ENCODE measurements at regions not wholly inside any gene's neighbourhood (a gene's known extent, or its start where the extent isn't known, plus 50 kb on each side); places are given as distances from the start of the nearest gene placed in this dataset.

DNA sequence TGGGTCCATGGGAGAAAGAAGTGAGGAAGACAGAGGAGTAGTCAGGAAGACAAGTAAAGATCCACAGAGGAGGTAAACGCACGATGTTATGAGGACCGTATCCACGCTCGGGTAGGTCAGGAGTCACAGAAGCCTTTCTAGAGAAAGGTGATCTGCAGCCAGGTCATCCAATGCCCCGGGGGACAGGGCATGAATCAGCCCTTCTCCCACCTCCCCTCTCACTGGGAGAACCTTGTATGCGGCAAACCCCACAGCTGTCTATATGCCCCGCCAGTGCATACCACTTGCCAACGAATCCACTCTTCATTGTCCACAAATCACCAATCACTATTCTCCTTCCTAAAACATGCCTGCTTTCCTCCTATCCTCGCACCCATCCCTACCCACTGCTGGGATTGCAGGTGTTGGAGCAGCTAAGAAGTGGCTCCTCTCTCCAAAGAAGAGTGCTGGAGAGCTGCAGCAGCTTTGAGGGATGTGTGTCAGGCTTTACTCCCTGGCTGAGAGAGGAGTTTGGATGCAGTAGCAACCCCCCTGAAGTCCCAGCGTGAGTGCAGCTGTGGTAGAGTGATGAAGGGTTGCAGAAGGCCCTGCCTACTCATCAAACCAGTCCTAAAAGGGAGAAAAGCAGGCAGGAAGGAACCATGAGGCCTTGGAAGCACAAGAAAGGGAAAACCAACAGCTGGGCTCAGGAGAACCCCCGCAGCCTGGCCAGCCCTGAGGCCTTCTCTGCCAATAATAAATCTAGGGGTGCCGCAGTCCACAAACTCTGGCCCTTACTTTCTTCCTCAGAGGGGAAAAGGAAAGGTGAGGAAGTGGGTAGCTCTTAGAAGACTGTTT lies 102.2 kb upstream of the GADD45A start:
- no peak for TF ChIP-seq CTCF (IDR thresholded peaks at IDR 0.05)
- TF ChIP-seq POLR2A (IDR thresholded peaks at IDR 0.05): no peak
